HPDE6-E6E7 (cell line): ENCODE measurements at regions not wholly inside any gene's neighbourhood (a gene's known extent, or its start where the extent isn't known, plus 50 kb on each side); places are given as distances from the start of the nearest gene placed in this dataset.

Experiments used
- DNase-seq: peaks from one replicate; pipeline ENCODE4 v3.0.0; 2011; ENCODE audit warnings: missing footprints; ENCODE audit errors: extremely low spot score

DNA sequence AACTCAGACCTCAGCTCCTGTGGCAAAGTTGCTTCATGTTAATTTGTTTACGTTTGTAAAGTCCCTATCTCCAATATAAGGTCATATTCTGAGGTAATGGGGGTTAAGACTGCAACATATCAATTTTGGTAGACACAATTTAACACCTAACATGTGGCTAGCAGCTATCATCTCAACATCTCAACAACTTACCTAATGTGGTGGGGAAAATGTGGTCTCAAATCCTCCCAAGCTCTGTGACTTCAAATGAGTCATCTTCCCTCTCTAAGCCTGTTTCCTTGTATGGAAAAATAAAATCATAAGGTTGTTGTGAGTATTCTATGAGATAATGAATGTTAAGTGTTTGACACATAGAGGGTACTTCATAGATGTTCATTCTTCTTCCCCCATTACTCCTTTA lies 443.3 kb downstream of the CDK5RAP2 start:
- no peak for DNase-seq

DNA sequence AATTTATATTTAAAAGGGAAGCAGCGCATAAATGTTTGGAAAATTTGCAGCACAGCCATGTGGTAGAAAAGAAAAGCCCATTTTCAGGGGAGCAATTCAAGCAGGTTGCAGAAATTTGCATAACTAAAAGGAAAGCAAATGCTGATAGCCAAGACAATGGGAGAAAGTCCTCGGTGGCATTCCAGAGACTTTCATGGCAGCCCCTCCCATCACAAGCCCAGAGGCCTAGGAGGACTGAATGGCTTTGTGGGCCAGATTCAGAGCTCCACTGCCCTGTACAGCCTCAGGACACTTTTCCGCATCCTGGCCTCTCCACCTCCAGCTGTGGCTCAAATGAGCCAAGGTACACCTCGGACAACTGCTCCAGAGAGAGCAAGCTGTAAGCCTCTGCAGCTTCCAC lies 462.9 kb downstream of the CDK5RAP2 start:
- no peak for DNase-seq

DNA sequence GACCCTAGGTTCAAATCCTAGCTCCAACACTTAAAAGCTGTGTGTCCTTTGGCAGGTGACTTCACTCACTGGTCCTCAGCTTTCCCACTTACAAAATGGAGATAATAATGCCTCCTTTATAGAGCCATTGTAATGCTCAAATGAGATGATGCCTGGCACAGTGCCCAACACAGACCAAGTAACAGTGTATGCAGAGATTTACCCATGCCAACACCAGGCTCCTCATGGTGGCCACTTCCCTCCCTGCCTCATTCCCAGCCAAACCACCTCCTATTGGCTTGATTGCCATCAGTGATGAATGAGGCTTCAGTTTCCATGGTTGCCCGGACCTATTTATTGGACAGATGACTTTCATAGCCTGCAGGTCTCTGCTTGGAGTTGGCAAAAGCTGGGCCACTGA lies 469.4 kb downstream of the CDK5RAP2 start:
- no peak for DNase-seq

DNA sequence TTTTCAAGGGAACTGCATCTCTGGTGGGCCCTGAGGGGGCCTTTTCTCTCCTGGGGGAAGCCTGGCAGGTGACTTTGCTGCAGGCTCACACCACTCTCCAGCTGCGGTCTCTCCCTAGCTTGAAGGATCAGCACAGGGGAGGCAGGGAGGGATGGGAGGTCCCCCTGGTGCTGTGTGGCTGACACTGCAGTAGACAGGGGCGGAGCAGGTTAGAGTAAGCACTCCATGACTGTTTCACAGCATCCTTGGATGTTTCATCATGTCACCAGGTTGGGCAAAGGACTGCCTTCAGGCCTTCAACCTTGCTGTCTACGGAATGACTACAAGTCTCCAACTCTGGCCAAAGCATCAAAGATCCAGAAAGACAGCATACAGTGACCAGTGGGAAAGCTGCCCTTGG lies 470.7 kb downstream of the CDK5RAP2 start:
- no peak for DNase-seq

DNA sequence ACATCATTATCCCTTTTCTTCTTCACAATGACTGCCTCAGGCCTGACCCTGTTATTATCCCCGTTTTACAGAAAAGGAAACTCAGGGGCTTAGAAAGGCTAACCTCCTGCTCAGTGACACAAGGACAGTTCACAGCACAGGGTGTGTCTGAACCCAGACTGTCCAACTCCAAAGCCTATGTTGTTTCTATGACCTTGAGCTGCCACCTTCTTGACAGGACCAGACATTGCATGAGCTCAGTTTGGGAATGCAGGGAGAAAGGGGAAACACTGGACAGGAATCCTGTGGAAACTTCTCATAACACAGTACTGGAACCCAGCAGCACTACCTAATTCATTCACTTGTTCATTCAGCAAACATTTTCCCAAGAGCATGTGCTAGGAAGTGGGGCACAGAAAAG lies 472.8 kb downstream of the CDK5RAP2 start:
- DNase-seq: no peak

DNA sequence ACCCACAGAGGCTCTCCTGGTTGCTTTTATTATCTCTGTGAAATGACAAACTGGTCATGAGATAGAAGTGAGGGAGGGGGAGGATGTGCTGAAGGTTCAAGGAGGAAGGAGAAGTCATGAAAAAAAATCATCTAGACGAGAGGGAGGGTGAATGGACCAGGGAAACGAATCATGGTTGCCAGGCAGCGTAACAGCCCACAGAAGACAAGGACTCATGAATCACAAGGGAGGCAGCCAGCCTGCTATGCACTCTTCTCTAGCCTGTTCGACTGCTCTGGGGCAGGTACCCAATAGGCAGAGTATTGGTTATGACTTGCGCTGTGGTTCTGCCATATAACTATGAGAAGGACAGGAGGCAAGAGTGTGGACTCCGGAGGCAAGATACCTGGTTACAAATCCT lies 475.2 kb downstream of the CDK5RAP2 start:
- DNase-seq: no peak

DNA sequence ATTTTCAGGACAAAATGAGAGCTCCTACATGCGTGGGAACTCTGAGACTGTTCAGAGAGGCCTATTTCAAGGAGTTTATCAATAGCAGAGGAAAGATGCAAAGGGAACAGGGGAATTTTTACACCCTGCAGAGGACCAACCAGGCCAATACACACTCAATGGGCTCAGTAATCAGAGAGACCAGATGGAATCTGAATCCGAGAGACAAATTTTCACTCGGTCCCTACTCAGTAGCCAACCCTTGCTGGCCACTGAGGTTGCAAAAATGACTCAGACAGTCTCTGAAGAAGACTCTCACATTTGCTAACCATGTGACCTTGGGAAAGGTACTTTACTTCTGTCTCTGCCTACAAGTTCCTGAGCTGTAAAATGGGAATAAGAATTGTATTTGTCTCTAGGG lies 479.4 kb downstream of the CDK5RAP2 start:
- no peak for DNase-seq

DNA sequence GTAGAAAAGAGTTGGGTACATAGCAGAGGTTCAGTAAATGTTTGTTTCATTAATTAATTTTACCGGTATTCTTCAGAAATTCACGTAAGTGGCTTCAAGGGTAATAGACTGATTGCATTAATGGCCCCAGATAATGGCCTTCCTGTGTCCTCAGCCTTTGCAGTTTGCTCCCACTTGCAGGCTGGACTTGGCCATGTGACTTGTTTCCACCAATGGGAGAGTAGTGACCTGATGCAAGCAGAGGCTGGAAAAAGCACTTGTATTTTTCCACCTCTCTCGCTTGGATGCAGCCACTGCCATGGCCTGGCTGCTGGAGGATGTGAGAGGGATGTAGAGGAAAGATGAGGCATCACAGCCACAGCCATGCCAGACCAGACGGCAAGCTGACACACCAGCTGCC lies 480.9 kb downstream of the CDK5RAP2 start:
- DNase-seq: no peak

DNA sequence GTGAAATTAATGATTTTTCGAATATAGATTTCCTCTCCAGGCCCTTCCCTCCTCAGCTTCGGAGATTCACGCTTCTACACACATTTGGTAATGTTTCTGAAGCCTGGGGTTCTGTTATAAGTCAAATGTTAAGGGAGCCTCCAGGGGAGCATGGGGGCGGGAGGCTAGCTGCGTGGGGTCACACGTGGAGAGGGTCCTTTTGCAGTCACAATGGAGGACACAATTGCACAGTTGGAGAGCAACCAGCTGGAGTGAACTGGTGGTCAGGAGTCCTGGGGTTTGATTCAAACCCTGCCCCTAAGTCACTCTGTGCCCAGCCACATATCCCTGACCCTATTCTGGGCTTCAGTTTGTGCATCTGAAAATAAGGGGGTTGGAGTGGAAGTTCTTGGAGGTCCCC lies 481.4 kb downstream of the CDK5RAP2 start:
- no peak for DNase-seq

DNA sequence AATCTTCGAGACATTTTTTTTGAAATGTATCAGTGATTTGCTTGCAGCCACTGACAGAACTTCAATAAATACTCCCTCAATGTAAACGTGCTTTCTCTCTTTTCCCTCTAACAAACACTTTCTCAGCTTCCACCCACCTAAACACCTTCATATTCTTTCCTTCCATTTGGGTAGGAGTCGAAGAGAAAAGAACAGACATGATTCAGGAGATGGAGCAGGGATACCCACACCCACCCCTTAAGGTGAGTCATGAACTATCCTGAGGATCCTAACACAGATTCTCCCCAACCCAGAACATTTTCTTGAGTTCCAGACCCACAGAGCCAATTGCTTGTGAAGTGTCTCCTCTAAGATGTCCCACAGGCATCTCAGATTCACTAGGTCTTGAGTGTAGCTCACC lies 488.8 kb downstream of the CDK5RAP2 start:
- DNase-seq: no peak

DNA sequence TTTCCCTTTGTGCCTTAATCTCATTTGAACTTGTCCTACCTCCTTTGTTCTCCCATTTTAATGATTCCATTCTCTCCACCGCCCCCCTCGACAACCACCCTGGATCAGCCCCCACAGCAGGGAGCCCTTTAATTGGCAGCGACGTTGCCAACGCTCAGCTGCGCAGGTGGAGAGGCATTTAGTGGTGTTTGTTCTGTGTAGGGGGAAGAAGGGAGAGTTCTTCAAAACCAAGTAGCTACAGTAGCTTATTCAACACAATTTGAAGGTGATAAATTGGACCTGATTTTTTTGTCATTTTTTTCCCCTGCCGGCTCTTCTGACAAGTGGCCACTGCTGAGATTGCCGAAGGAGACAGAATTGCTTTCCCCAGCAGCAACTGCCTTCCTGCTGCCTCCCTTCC lies 499.1 kb downstream of the CDK5RAP2 start:
- DNase-seq: no peak

DNA sequence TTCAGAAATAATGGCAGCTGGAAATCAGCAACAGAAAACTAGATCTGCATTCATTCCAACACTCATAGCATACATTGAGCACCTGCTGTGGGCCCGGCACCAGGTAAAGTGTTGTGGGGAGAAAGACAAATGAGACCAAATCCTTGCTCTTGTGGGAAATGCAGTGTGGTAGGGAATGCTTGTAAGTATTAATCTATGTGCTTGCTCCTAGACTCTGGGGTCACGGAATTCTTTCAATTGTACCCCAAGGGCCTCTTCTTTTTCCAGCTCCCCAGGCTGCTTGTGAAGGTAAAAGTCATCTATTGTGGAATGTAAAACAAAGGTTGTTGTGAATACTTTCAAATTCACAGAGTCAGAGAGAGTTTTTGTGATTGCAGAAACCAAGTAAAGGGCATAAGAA lies 501.9 kb downstream of the CDK5RAP2 start:
- no peak for DNase-seq

DNA sequence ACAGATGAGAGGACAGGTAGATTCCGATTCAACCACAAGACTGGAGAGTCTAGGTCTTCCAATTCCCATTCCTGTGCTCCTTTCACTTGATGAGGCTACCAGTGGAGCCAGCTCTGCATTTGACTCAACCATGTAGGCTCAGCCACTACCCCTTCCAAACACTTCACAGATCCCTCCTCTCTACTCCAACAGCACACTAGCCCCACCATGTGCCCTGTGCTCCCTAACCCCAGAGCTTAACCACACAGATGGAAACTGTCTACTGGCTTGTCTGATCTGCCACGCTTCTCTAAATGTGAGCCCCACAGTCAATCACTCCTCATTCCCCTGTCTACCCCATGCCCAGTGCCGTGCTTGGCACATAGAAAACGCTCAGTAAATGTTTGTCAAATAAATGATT lies 508.2 kb downstream of the CDK5RAP2 start:
- DNase-seq: no peak

DNA sequence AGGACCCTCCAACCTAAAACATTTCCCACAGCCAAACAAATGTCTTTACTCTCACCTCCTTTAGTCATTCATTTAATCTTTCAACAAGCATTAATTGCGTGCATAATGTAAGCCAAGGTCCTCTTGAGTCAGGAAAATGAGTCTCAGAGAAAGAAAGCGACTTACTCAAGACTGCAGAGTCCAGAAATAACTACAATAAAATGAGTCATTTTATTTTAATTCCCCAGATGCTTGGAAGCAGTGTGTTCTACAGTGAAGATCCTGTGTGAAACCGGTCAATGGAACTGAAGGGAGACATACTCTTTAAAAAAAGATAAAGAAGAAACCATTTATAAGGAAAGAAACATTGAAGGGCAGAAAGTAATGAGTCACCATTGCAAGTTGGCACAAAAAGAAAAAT lies 513.7 kb downstream of the CDK5RAP2 start:
- no peak for DNase-seq

DNA sequence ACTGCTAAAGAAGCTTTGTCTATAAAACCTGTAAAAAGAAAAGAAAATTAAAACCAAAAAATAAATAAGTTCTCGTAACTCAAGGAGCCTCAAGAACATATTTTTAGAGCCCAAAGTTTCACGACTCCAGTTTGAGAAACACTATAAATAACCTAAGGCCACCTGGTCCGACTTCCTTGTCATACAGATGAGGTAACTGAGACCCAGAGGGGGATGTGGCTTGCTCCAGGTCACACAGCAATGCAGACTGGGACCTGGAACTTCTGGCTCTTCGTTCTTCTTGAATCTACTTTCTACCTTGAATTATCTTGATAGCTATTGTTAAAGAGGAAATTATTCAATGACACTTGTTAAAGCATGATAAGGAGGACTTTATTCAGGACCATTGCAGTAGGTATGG lies 514.8 kb downstream of the CDK5RAP2 start:
- DNase-seq: no peak

DNA sequence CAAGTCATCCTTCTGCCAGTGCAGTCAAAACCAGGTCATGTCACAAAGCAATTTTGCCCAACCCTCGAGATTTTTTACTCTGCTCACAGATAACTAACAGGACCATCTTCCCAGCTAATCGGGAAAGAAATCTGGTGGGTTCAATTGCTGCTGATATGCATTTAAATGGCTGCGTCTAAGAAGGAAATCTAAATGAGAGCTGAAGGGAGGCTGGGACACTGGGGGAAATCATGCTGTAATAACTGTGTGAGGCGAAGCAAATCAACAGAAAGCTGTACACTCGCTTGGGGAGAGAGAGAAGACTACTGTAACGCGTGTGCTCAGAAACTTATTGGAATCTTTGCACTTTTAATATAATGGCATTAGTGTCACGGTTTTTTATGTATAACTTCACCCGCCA lies 535.0 kb downstream of the CDK5RAP2 start:
- no peak for DNase-seq

DNA sequence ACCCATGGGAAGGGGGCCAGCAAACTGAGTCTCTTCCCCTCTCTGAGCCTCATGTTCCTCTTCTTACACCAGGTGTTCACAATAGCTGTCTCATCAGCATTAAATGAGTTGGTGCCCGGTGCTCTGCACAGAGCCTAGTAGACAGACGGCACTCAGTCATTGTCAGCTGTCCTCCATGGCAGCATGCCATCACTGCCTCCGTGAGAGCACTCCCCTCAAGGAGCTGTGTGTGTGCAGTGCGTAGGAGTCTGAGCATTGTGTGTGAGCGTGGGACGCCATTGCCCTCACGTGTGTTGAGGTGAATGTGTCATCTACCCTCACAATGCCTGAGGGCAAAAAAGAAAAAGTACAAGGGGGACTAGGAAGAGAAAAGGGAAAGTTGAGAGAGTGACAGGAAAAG lies 536.5 kb downstream of the CDK5RAP2 start:
- DNase-seq: no peak

DNA sequence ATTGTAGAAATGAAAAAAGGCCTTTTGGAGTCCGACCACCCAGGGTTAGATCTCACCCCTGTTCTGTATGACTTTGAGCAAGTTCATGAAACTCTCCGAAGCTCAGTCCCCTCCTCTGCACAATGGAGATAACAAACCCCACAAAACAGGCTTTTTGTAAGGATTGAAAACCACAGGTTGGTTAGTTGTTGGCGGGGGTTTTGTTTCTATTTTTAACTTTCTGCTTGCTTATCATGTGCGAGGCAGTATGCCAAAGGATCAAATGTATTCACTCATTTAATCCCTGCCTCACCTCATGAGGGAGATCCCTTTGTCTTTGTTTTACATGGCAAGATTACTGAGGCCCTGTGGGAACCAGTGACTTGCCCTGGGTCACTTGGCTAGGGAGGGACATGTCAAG lies 539.1 kb downstream of the CDK5RAP2 start:
- no peak for DNase-seq

DNA sequence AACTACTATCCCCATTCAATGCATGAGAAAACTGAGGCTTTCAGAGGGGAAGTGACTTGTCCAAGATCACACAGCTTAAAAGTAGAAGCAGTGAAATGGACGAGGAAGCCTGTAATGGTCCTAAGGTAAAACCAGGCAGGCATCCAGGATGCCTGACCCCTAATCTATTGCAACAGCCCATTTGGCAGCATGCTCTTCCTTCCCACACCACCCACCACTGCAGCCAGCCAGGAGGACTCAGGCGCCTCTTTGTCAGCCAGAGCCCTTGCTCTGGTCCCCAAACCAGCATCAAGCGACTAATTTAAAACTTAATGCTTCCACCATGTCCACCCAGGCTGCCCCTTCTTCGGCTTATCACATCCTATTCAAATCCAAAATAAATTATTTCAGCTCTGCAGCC lies 541.6 kb downstream of the CDK5RAP2 start:
- DNase-seq: no peak

DNA sequence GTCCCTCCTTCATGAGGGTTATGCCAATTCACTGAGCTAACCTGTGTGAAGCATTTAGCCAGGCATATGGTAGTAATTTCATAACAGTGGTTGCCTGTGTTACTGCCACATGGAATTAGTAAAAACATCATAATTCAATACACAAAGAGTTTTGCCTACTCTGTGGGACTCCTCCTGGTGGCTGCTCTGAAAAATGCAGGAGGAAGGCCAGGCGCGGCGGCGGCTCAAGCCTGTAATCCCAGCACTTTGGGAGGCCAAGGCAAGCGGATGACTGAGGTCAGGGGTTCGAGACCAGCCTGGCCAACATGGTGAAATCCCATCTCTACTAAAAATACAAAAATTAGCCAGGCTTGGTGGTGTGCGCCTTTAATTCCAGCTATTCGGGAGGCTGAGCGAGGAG lies 547.3 kb downstream of the CDK5RAP2 start:
- DNase-seq: no peak

DNA sequence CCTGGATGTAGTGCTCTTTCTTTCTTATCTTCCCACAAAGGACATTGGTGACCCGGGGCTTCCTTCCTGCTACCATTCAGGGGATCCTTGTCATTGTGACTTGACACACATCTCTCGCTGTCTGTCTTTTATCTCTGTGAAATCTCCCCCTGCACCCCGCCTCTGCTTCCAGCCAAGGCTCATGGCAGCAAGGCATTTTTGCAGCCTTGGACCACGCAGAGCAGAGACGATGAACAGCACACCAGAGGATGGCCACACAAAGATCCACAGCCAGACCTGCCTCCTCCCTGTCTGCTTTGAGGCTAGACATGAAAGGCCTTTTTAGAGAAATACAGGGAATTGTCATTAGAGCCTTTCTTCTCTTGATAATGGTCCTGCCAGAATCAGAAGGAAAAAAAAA lies 549.1 kb downstream of the CDK5RAP2 start:
- DNase-seq: no peak

DNA sequence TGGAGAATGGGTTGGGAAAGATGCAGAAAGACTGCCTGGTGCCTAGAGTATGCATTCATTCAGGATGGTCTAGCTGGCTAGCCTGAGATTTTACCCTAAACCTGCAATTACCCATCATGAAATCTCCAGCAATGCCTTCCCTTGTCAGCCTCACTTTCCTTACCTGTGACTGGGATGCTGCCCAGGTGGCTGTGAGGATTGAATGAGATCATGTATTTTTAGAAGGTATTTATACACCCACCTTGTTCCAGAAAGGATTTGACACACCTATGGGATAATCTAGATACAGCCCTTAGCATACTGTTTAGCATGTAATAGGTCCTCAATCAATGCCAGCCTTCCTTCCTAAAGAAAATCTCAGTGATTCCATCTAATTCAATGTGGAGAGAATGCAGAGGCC lies 561.4 kb downstream of the CDK5RAP2 start:
- DNase-seq: no peak

DNA sequence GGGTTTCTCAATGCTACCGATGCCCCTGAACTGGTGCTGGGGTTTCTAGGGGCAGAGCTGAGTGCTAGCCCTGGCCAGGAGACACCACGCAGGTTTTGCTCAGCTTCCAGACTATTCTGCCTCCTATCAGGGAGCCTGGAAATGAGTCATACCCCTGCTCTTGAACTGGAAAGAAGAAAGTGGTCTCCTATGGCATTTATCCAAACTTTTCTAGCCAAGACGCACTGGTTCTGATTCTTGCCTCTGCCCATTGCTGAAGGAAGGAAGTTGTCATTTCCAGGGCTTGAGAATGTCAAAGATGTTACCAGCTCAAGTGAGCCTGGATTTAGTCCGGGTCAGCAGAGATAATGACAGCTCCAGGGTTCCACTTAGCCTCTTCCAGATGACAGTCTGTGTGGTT lies 561.9 kb downstream of the CDK5RAP2 start:
- no peak for DNase-seq

DNA sequence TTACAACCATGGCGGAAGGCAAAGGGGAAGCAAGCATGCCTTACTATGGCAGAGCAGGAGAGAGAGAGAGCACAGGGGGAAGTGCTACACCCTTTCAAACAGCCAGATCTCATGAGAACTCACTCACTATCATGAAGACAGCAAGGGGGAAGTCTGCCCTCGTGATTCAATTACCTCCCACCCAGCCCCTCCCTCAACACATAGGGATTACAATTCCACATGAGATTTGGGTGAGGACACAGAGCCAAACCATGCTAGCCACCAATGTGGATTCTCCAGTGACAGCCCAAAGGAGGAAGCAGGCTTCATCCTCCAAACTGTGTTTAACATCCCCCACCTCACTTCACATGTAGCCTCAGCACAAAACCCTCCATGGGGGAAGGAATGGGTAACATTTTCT lies 563.7 kb downstream of the CDK5RAP2 start:
- DNase-seq: no peak

DNA sequence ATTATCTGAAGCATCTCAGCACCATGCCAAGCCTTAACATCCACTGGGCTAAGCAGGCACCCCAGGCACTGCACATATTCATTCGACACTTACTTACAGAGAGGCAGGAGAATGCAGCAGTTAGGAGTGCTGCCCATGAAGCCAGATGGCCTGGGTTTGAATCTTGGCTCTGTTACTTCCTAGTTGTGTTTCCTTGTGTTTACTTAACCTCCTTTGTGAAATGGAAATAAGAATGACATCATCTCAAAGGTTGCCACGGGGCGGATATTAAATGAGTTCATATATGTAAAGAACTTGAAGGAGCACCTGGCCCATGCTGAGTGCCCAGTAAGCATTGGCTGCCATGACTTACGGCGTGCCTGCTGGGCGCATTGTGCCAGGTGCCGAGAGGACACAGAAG lies 565.2 kb downstream of the CDK5RAP2 start:
- no peak for DNase-seq
